ENCODE measurements at regions not wholly inside any gene's neighbourhood (a gene's known extent, or its start where the extent isn't known, plus 50 kb on each side); places are given as distances from the start of the nearest gene placed in this dataset.

GRCh38 chr5:155475318-155475717, 461.8 kb downstream of the KIF4B start:
- no peaks in the 10 kb centered on the region for H3K9me3 ChIP-seq
- DNase-seq: no peak
- H3K27ac ChIP-seq: no peak overlapping the region
- H3K27me3 ChIP-seq: no peaks in the 10 kb centered on the region
- no peaks in the 10 kb centered on the region for H3K36me3 ChIP-seq
- no peak overlapping the region for H3K4me3 ChIP-seq (replicated peaks in 1 of 3)
- WGBS, 2 donors: 61 to 72% methylated on average over 2 of the region's 2 CpGs
- H3K4me1 ChIP-seq: peaks cover 4 to 13% of the 10 kb centered on the region in 2 donors
- TF ChIP-seq CTCF (IDR thresholded peaks at IDR 0.05): no peak
- no peak for TF ChIP-seq POLR2A (IDR thresholded peaks at IDR 0.05)
- intact Hi-C loops (cut with DNase I): no loop called here

GRCh38 chr5:155480731-155481131, 467.2 kb downstream of the KIF4B start:
- TF ChIP-seq CTCF (IDR thresholded peaks at IDR 0.05): no peak
- Histone ChIP-seq H3K27ac (no peak overlapping the region), H3K9me3 (no peaks in the 10 kb centered on the region), H3K27me3 (no peaks in the 10 kb centered on the region), H3K4me1 (peaks cover 0 to 4% of the 10 kb centered on the region in 2 donors), H3K4me3 (replicated peaks in 1 of 3) (no peak overlapping the region), H3K36me3 (no peaks in the 10 kb centered on the region)
- DNase-seq: no peak
- intact Hi-C loops (cut with DNase I): no loop called here
- 69 to 84% methylated on average over 2 of the region's 2 CpGs for WGBS, 2 donors

- WGBS, 2 donors: 84 to 95% methylated on average over 1 of the region's 1 CpG
- H3K27ac ChIP-seq: no peak overlapping the region
- no peaks in the 10 kb centered on the region for H3K9me3 ChIP-seq
- intact Hi-C loops (cut with DNase I): no loop called here
- no peaks in the 10 kb centered on the region for H3K27me3 ChIP-seq
- peaks cover 0 to 4% of the 10 kb centered on the region in 2 donors for H3K4me1 ChIP-seq
- no peak overlapping the region for H3K4me3 ChIP-seq (replicated peaks in 1 of 3)
- TF ChIP-seq POLR2A (IDR thresholded peaks at IDR 0.05) (no peak), CTCF (IDR thresholded peaks at IDR 0.05) (no peak)
- no peak for DNase-seq
- H3K36me3 ChIP-seq: no peaks in the 10 kb centered on the region
Observed at GRCh38 chr5:155481182-155481581, 467.6 kb downstream of the KIF4B start.

GRCh38 chr5:155482428-155482827, 468.9 kb downstream of the KIF4B start:
- intact Hi-C loops (cut with DNase I): no loop called here
- no peak for TF ChIP-seq CTCF (IDR thresholded peaks at IDR 0.05)
- TF ChIP-seq POLR2A (IDR thresholded peaks at IDR 0.05): no peak
- no peaks in the 10 kb centered on the region for H3K27me3 ChIP-seq
- no peaks in the 10 kb centered on the region for H3K36me3 ChIP-seq
- no peak overlapping the region for H3K4me3 ChIP-seq (replicated peaks in 1 of 3)
- H3K27ac ChIP-seq: no peak overlapping the region
- no peak for DNase-seq
- peaks cover 0 to 4% of the 10 kb centered on the region in 2 donors for H3K4me1 ChIP-seq
- H3K9me3 ChIP-seq: no peaks in the 10 kb centered on the region

GRCh38 chr5:155485386-155485785, 471.8 kb downstream of the KIF4B start:
- Histone ChIP-seq H3K9me3 (no peaks in the 10 kb centered on the region), H3K27me3 (no peaks in the 10 kb centered on the region), H3K4me1 (peaks cover 0 to 4% of the 10 kb centered on the region in 2 donors), H3K4me3 (replicated peaks in 1 of 3) (no peak overlapping the region), H3K36me3 (no peaks in the 10 kb centered on the region), H3K27ac (no peak overlapping the region)
- no peak for DNase-seq
- TF ChIP-seq POLR2A (IDR thresholded peaks at IDR 0.05) (no peak), CTCF (IDR thresholded peaks at IDR 0.05) (no peak)
- intact Hi-C loops (cut with DNase I): no loop called here
- WGBS, 2 donors: 33 to 48% methylated on average over 2 of the region's 2 CpGs
